GM18499 (cell line): ENCODE measurements at regions not wholly inside any gene's neighbourhood (a gene's known extent, or its start where the extent isn't known, plus 50 kb on each side); places are given as distances from the start of the nearest gene placed in this dataset.
"Not testable (repeated sequence)": the region's sequence is repeated elsewhere in the genome, so short reads cannot be mapped to it uniquely, and the experiment has no call there.

Experiments used
- ATAC-seq: cut with Tn5 transposase; IDR thresholded peaks from one replicate; pipeline ENCODE4 v1.9.1; 2021; ENCODE audit warnings: moderate number of reproducible peaks; ENCODE audit not compliant: insufficient read depth, unreplicated experiment

DNA sequence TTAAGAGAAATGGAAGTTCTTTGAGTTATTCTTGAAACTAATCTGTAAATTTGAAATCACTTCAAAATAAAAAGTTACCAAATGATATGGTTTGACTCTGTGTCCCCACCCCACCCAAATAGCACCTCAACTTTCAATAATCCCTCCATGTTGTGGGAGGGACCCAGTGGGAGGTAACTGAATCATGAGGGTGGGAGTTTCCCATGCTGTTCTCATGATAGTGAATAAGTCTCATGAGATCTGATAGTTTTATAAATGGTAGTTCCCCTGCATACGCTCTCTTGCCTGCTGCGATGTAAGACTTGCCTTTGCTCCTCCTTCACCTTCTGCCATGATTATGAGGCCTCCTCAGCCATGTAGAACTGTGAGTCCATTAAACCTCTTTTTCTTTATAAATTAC is 690.7 kb upstream of the ZNF385D start:
- ATAC-seq, result no peak

DNA sequence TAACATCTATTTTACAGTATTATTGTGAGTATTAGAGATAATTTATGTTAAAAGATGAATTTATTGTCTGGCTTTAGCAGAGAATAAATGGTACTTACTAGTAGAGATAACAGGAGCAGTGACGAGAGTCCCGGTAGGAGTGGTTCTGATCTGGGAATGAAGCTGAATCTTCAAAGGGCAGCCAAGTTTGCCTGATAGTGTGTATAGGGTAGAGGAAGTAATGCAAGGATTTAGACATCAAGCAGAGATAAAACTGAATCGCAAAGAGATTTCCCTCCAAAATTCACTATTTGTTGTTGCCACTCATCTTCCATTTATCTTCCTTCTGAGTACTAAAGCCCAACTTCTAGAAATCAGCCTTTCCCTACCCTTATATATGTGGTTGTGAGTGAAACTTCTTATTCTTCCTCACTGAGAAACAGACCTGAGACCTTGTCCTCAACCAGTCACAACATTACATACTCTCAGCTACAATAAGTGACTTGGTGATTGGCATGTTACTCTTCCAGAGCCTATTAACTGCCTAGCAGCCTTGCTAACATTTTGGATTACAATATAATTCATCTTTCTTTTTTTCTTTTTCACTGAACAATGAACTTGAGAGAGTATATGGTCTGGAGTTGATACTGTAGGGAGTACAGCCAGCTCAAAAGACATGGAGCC is 692.7 kb upstream of the ZNF385D start:
- no peak for ATAC-seq

DNA sequence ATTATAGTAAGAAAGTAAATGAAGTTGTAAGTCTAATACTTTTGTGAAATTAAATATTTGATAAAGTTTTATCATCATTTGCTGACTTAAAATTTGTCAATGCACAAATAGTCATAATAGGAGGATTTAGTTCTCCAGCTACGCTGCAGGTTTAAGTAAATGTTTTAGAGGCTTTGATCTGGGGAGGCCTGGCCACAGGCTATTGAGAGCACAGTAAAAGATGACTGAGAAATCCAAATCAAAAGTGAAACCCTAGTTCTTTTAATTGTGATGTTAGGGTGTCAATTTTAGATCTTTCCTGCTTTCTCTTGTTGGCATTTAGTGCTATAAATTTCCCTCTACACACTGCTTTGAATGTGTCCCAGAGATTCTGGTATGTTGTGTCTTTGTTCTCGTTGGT is 694.3 kb upstream of the ZNF385D start:
- not testable (repeated sequence) for ATAC-seq

DNA sequence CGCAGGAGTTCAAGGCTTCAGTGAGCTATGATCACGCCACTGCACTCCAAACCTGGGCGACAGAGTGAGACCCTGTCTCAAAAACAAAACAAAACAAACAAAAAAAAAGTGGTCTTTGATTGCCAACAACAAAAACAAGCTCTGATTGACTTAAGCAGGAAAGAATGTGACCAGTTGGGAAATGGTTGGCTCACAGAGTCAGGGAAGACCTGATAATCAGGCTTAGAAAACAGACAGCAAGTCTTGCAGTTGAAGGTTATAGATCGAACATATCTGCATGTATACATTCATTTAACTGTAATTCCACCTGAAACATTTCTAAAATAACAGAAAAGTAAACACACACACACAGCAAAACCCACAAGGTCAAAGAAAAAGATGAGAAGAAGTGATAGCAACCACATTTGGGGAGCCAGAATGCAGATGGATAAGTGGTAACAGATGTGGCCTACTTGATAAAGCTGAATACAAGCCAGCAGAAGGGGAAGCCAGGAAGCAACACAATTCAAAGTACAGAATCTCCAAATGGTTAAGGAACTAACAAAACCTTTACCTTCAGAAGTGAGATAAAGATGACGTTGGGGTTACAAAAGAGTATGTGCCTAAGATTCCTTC is 699.9 kb upstream of the ZNF385D start:
- ATAC-seq, result no peak

DNA sequence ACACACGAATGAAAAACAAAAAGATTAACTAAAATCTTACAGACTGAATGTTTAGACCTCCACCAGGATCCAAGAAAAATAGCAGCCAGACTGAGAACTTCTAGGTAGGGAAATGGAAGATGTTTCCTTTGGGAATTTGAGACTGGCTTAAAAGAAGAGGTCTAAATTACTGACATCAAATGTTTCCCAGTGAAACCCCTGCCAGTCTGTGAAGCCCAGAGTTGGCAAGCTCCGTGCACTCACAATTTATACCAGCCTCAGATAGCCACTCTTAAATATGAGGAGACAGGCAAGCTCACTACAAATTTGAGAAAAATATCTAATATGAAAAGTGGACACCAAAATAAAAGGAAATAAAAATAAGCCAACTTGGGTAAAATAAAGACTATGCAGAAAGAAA is 700.5 kb upstream of the ZNF385D start:
- no peak for ATAC-seq

DNA sequence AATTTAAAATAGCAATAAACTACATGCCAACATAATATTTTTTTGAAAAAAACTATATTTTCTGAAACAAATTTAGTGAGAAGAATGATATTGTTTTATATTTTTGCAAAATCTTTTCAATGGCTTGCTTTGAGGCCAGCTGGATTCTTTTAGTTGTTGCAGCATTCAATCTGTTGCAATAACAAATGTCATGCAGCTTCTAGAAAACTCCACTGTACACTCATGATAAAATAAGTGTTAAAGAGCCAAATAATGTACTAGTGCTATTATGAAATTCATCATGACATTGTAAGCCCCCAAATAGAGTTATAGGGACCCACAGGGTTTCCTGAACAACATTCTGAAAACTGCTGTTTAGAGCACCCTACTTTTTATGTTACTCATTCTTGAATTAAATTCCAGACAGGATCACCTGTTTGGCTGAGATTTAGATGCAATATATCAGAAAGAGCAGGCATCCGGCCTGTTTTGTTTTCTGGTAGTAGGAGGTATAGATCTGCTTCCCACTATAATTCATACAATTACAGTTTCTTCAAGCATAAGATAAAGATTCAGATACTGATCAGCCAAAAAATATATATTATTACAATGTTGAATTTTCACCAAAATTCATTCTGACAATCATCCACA is 703.0 kb upstream of the ZNF385D start:
- no peak for ATAC-seq

DNA sequence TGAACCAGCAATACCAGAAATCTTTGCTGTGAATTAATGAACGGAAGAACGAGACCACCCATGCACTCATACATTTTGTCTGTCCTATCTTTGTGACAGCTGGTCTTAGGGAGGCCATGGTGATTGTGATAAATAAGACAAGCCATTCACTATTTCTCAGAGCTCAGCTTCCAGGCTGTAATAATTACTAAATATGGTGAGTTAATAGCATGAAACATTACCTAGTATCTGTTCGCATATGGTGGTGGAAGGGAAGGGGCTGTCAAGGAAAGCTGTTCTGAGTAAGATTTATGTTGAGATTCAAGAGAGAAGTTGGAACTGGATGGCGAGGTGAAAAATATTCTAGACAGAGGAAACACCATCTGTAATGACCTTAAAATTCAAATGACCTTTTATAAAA is 719.0 kb upstream of the ZNF385D start:
- ATAC-seq, result no peak

DNA sequence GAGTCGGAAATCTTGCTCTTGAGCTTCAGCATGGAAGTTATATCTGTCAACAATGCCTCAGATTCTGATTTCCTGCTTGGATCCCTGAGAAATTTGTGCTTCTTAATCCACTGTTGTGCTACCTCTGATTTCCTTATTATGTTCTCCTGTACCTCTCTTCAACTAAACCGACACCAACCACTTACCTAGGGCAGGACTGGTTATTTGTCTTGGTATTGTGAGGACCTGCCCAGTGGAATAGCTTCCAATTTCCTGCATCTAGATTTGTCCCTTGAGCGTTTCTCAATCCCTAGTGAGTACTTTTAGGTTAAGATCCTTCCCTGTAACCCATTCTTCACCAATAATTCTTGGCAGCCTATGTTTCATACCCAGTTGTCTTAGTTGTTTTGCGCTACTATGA is 720.5 kb upstream of the ZNF385D start:
- no peak for ATAC-seq

DNA sequence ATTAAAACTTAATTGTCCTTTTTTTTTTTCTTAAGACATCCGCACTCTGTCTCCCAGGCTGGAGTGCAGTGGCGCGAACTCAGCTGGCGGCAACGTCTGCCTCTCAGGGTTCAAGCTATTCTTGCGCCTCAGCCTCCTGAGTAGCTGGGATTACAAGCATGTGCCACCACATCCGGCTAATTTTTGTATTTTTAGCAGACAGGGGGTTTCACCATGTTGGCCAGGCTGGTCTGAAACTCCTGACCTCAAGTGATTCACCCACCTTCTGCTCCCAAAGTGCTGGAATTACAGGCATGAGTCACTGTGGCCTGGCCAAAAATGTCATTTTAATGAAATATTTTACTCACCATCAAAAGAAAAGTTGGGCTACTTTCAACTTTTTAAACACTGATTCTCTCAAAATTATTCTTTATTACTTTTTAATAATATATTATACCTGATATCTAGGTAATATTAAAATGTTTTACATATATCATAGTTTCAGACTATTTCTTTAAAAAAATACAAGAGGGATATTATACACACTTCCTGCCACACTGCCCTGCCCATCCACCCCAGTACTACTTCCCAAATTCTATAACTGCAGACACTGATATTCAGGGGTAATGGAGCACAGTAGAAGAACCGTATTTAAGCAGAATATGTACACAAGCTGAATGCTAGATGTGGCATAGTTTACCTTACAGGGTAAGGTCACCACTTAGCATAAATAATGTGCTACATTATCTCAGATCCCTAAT is 723.9 kb upstream of the ZNF385D start:
- no peak for ATAC-seq

DNA sequence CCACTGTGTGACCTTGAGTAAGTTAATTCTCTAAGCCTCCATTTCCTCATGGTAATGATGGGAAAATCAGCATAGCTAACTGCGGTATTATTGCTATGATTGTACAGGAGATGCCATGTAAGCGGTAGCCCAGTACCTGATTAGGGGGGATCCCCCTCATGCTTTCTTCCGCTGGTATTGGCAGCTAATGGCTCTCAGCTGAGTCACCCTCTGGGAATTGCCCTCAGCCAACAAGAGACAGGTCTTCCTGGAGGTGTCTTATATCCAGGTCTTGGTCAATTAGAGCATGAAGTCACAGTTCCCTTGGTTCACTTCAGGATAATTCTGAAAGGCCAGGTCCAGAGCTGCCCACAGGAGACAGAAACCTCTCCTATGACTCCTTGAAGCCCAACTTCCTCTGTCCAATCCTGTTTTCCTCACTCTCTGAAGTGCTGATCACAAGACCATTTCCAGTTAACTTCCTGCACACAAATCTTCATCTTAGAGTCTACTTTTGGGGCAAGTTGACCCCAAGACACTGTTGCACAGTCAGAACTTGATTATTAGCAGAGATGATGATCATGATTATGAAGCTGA is 724.7 kb upstream of the ZNF385D start:
- ATAC-seq, result no peak

DNA sequence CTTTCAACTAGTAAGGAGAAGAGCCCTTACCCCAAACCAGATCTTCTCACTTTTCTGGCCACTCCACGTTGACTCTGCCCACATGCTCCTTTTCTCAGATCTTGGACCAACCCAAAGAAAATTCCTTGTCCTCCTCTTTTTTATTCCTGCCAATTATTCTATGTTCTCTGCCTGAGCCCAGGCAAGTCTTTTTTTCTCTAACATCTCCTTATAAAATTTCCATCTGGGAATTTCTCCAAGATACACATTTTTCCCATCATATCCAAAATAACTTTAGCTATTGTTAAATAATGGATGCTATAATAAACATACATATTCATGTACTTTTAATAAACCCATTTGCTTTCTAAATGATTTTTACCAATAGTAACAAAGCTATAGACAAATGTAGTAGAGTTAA is 726.0 kb upstream of the ZNF385D start:
- ATAC-seq, result no peak

DNA sequence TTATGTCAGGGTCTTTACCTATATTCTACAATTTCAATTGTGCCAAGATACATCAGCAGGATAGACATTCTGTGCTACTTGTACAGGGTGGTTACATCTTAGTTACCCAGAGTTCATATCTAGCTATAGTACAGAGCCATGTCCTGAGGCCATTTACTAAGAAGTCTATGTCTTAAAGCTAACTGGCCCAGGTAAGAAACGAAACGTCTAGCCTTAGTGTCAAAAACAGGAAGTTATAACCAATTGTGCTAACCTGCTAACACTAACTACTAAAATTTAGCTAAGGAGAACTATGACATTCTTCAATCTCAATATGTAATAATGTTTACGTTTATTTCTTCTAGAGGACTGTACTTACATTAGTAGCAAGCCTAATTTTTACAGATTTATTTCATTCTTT is 717.2 kb upstream of the UBE2E2 start:
- no peak for ATAC-seq

DNA sequence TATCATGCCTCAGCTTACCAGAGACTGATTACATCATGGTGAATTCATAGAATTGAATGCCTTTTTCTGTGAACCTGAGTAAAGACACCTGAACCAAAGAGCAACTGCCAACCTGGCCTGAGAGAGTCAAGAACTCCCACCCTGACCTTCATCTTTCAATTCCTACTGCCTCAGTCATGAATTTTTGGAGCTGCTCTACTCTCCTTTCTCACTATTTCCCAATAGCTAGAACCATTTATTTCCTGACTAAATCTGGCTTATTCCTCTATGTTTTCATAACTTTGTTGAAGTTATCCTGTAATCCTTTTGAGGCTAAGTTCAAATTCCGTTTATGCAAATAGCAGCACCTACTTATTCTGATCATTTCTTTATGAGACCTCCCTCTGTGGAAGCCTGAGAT is 712.4 kb upstream of the UBE2E2 start:
- no peak for ATAC-seq

DNA sequence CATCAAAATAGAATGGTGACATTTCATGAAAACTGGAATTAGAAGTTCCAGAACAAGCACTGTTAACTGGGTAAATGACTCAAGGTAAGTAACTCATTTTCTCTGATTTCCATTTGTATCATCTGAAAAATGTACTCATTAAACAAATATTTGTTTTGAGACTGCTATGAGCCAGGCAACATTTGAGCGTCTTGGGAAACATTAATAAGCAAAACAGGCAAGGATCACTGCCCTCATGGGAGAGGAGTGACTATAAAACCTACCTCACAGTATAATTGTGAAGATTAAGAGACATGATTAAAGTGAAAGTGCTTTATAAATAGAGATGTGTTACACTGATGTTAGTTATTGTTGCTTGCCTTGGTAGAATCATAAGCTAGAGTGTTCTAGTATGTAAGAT is 711.8 kb upstream of the UBE2E2 start:
- no peak for ATAC-seq

DNA sequence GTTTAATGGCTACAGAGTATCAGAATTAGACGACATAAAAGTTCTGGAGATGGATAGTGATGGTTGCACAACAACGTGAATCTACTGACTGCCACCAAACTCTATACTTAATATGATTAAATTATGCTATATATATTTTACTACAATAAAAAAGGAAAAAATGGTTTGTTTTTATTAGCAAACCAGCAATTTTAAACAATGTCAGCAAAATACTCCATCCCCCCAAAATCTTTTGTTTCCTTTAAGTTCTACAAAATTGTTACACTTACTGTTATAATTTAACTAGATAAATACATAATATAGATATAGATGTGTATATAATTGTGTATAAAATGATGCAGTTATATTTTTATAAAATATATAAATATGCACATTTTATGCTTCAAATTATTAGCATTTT is 710.8 kb upstream of the UBE2E2 start:
- ATAC-seq, result no peak

DNA sequence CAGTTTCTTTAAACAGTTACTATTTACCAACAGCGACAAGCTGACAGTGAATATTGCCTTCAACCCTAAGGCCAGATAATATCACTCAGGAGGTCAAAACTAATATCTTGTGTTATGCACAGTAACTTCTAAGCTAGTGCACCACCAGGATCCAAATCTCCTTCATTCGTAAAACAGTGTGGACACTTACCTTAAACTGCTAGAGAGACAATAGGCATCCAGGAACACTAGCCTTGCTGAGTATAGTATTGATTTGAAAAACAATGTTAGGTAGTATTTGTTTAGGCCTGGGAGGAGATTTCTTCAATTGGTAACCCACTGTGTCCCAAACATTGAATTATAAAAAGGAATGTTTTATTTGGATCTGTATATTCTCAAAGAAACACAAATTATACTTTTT is 707.9 kb upstream of the UBE2E2 start:
- ATAC-seq, result no peak

DNA sequence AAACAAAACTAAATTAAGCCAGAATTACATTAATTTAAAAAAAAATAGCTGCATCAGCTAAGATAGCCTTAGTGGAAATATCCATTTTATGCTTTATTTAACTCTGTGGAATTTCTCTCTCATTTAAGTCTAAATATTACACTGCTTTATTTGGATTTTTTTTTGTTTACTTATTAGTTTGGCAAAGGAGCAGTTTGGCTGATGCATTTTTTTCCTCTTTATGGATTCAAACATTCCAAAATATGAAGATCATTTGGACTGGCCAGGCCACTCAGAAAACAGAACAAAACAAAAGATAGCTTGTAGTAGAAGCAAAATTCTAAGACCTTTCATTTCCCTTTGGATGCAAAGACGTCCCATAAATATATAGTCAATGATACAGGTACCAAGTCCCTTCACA is 707.3 kb upstream of the UBE2E2 start:
- no peak for ATAC-seq

DNA sequence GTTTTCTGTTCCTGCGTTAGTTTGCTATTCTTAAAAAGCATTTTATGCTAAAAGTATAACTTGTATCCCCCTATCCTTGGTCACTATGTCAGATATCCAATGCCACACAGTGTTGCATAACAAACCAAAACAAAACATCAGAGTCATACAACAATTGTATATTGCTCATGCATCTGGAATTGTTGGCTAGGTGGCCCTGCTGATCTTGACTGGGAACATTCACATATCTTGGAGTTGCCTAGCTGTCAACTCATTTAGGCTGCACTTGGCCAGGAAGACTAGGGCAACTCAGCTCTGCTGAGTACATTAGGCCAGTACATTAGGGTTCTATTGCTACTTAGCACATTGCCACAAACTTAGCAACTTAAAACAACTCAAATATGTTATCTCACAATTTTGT is 706.5 kb upstream of the UBE2E2 start:
- no peak for ATAC-seq

DNA sequence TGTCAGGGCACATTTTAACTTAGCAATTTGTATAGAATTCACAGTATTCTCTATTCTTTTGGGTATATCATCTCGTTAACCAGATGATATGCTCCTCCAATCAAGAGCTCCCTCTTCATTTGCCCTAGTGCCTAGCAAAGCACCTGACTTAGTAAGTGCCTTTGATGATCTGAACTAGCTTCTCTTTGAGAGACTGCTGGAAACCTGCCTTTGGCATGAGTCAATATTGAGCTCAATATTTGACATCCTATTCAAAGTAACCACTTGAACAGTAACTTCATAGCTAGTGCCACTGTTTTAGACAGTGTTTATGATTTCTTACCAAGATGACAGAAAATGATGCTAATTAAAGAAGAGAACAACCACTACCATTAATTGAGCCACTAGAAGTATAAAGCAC is 696.3 kb upstream of the UBE2E2 start:
- no peak for ATAC-seq

DNA sequence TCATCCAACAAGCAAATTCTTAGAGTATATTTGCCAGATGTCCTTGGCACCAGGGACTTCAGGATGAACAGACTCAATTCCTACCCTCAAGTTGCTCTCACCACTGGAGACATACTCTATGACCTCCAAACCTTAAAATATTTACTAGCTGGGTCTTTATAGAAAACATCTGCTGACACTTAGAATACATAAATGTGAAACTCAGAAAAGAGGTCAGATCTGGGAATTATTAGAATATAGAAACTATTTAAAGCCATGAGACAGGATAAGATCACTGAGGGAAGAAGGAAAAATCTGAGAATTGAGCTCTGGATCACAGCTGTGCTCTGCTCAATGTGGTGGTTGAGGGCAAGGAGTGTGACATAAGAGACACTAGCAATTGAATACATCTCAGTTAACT is 695.4 kb upstream of the UBE2E2 start:
- ATAC-seq, result no peak

DNA sequence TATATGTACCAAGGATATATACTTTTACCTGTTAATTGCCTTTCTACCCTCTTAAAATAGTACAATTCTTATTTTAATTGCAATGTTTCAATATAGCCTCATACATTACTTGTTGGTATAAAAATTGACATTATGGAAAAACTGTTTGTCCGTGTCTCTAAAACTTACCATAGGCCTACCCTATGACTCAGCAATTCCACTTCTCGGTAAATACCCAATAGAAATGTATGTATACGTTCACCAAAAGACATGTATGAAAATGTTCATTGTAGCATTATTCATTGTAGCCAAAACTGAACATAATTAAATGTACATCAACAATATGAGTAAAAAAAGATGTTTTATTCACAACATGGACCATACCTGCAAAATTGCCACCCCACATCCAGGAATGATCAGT is 679.2 kb upstream of the UBE2E2 start:
- no peak for ATAC-seq
